SK-N-MC (cell line): ENCODE measurements at regions not wholly inside any gene's neighbourhood (a gene's known extent, or its start where the extent isn't known, plus 50 kb on each side); places are given as distances from the start of the nearest gene placed in this dataset.

Experiments used
- EZH2 ChIP-seq: fragments of 200-600 bp; sonication (generic); IDR thresholded peaks from one replicate; pipeline ENCODE4 v1.6.1; 2017; ENCODE audit warnings: antibody characterized with exemption
- FOXP2 ChIP-seq: optimal IDR thresholded peaks from 2 replicates; pipeline ENCODE3; 2011; ENCODE audit warnings: mild to moderate bottlenecking, moderate library complexity; ENCODE audit not compliant: insufficient read depth; ENCODE audit errors: extremely low read length, control extremely low read depth
- POLR2AphosphoS5 ChIP-seq: IDR thresholded peaks from 2 replicates; pipeline ENCODE4 v1.6.1; 2012; ENCODE audit warnings: mild to moderate bottlenecking, low read depth, low read length, borderline replicate concordance

DNA sequence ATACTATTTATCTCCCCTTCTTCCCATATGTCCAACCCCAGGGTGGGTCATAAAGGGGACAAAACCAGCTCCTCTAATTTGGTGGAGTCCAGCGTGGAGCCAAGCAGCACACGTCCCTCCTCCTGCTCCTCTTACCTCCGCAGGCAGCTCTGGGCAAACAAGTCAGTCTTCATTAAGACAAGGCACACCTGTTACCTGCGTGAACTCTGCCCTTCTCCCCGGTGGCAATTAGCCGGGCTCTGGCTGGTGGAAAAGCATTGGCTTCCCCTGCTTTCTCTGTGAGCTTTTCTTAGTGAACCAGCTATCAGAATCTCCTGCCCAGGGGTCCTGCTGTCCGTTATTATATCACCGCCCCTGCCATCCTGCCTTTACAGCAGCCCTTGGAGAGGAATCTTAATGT is 418.7 kb upstream of the CADM1 start:
- no peak for TF ChIP-seq EZH2
- TF ChIP-seq POLR2AphosphoS5, result no peak
- TF ChIP-seq FOXP2, result no peak
